ENCODE measurements at regions not wholly inside any gene's neighbourhood (a gene's known extent, or its start where the extent isn't known, plus 50 kb on each side); places are given as distances from the start of the nearest gene placed in this dataset.

- peaks cover 8% of the 10 kb centered on the region for H3K9me3 Mint-ChIP-seq
- peaks cover 32% of the 10 kb centered on the region for H3K27me3 Mint-ChIP-seq
- ATAC-seq, result no peak
- H3K36me3 Mint-ChIP-seq, result no peaks in the 10 kb centered on the region
- H3K27ac Mint-ChIP-seq, result no peak overlapping the region
- H3K4me3 Mint-ChIP-seq, result no peak overlapping the region
- no peaks in the 10 kb centered on the region for H3K4me1 Mint-ChIP-seq
Observed at GRCh38 chr2:240326886-240327285, 108.6 kb upstream of the GPC1 start.

GRCh38 chr2:240327566-240327965 lies 107.9 kb upstream of the GPC1 start:
- Mint-ChIP-seq H3K9me3 (peaks cover 14% of the 10 kb centered on the region), H3K4me1 (no peaks in the 10 kb centered on the region), H3K27ac (no peak overlapping the region), H3K27me3 (peaks cover 32% of the 10 kb centered on the region), H3K4me3 (no peak overlapping the region), H3K36me3 (no peaks in the 10 kb centered on the region)
- ATAC-seq, result no peak

GRCh38 chr2:240328526-240328925 lies 106.9 kb upstream of the GPC1 start:
- no peak for ATAC-seq
- H3K4me1 Mint-ChIP-seq, result no peaks in the 10 kb centered on the region
- H3K36me3 Mint-ChIP-seq, result no peaks in the 10 kb centered on the region
- no peak overlapping the region for H3K27ac Mint-ChIP-seq
- H3K9me3 Mint-ChIP-seq, result peaks cover 18% of the 10 kb centered on the region
- peaks cover 32% of the 10 kb centered on the region for H3K27me3 Mint-ChIP-seq
- no peak overlapping the region for H3K4me3 Mint-ChIP-seq

- Mint-ChIP-seq H3K4me1 (no peaks in the 10 kb centered on the region), H3K9me3 (peaks cover 18% of the 10 kb centered on the region), H3K36me3 (no peaks in the 10 kb centered on the region), H3K27me3 (peaks cover 32% of the 10 kb centered on the region), H3K27ac (no peak overlapping the region), H3K4me3 (no peak overlapping the region)
- no peak for ATAC-seq
Observed at GRCh38 chr2:240329116-240329665, 106.3 kb upstream of the GPC1 start.

GRCh38 chr2:240329778-240330177 lies 105.7 kb upstream of the GPC1 start:
- Mint-ChIP-seq H3K4me3 (no peak overlapping the region), H3K9me3 (peaks cover 18% of the 10 kb centered on the region), H3K27ac (no peak overlapping the region), H3K4me1 (no peaks in the 10 kb centered on the region), H3K27me3 (peaks cover 27% of the 10 kb centered on the region), H3K36me3 (no peaks in the 10 kb centered on the region)
- no peak for ATAC-seq

GRCh38 chr2:240333985-240334384 lies 101.5 kb upstream of the GPC1 start:
- Mint-ChIP-seq H3K27ac (no peak overlapping the region), H3K4me3 (no peak overlapping the region), H3K4me1 (no peaks in the 10 kb centered on the region), H3K27me3 (peaks cover 33% of the 10 kb centered on the region), H3K36me3 (no peaks in the 10 kb centered on the region), H3K9me3 (peaks cover 18% of the 10 kb centered on the region)
- no peak for ATAC-seq

- peaks cover 18% of the 10 kb centered on the region for H3K9me3 Mint-ChIP-seq
- H3K27me3 Mint-ChIP-seq, result peaks cover 32% of the 10 kb centered on the region
- no peak overlapping the region for H3K4me3 Mint-ChIP-seq
- no peaks in the 10 kb centered on the region for H3K36me3 Mint-ChIP-seq
- H3K27ac Mint-ChIP-seq, result no peak overlapping the region
- no peak for ATAC-seq
- H3K4me1 Mint-ChIP-seq, result no peaks in the 10 kb centered on the region
Observed at GRCh38 chr2:240335061-240335460, 100.4 kb upstream of the GPC1 start.

GRCh38 chr2:240336820-240337427 lies 98.5 kb upstream of the GPC1 start:
- Mint-ChIP-seq H3K4me1 (no peaks in the 10 kb centered on the region), H3K36me3 (no peaks in the 10 kb centered on the region), H3K4me3 (no peak overlapping the region), H3K27me3 (peaks cover 42% of the 10 kb centered on the region), H3K27ac (no peak overlapping the region), H3K9me3 (peaks cover 10% of the 10 kb centered on the region)
- peak; percentile 60 for ATAC-seq

- Mint-ChIP-seq H3K36me3 (no peaks in the 10 kb centered on the region), H3K27me3 (peaks cover 42% of the 10 kb centered on the region)
- ATAC-seq, result no peak
Observed at GRCh38 chr2:240338274-240338673, 97.2 kb upstream of the GPC1 start.

GRCh38 chr2:240339411-240340360 lies 95.8 kb upstream of the GPC1 start:
- H3K27me3 Mint-ChIP-seq, result peaks cover 42% of the 10 kb centered on the region
- H3K9me3 Mint-ChIP-seq, result no peaks in the 10 kb centered on the region
- no peaks in the 10 kb centered on the region for H3K36me3 Mint-ChIP-seq
- no peaks in the 10 kb centered on the region for H3K4me1 Mint-ChIP-seq
- H3K27ac Mint-ChIP-seq, result no peak overlapping the region
- no peak for ATAC-seq
- no peak overlapping the region for H3K4me3 Mint-ChIP-seq

More at GRCh38 chr2:240338274-240338673, 97.2 kb upstream of the GPC1 start:
- Mint-ChIP-seq H3K4me1 (no peaks in the 10 kb centered on the region), H3K9me3 (no peaks in the 10 kb centered on the region), H3K4me3 (no peak overlapping the region), H3K27ac (no peak overlapping the region)

GRCh38 chr2:240340361-240340761 lies 95.1 kb upstream of the GPC1 start:
- Mint-ChIP-seq H3K27me3 (peaks cover 42% of the 10 kb centered on the region), H3K27ac (no peak overlapping the region), H3K9me3 (no peaks in the 10 kb centered on the region), H3K4me1 (no peaks in the 10 kb centered on the region), H3K36me3 (no peaks in the 10 kb centered on the region), H3K4me3 (no peak overlapping the region)
- no peak for ATAC-seq

- Mint-ChIP-seq H3K9me3 (no peaks in the 10 kb centered on the region), H3K4me1 (no peaks in the 10 kb centered on the region), H3K36me3 (no peaks in the 10 kb centered on the region), H3K27me3 (peaks cover 42% of the 10 kb centered on the region), H3K4me3 (no peak overlapping the region), H3K27ac (no peak overlapping the region)
- no peak for ATAC-seq
Observed at GRCh38 chr2:240341064-240341463, 94.4 kb upstream of the GPC1 start.

- Mint-ChIP-seq H3K4me3 (no peak overlapping the region), H3K4me1 (no peaks in the 10 kb centered on the region), H3K27ac (no peak overlapping the region), H3K27me3 (peaks cover 26% of the 10 kb centered on the region), H3K9me3 (no peaks in the 10 kb centered on the region), H3K36me3 (no peaks in the 10 kb centered on the region)
- no peak for ATAC-seq
Observed at GRCh38 chr2:240343548-240343947, 91.9 kb upstream of the GPC1 start.

- Mint-ChIP-seq H3K36me3 (no peaks in the 10 kb centered on the region), H3K27ac (no peak overlapping the region), H3K4me1 (no peaks in the 10 kb centered on the region), H3K27me3 (peaks cover 23% of the 10 kb centered on the region), H3K9me3 (no peaks in the 10 kb centered on the region), H3K4me3 (no peak overlapping the region)
- ATAC-seq, result no peak
Observed at GRCh38 chr2:240344904-240345303, 90.6 kb upstream of the GPC1 start.

GRCh38 chr2:240346015-240346752 lies 89.3 kb upstream of the GPC1 start:
- no peaks in the 10 kb centered on the region for H3K9me3 Mint-ChIP-seq

More at GRCh38 chr2:240346015-240346752, 89.3 kb upstream of the GPC1 start:
- H3K27ac Mint-ChIP-seq, result no peak overlapping the region
- no peaks in the 10 kb centered on the region for H3K36me3 Mint-ChIP-seq
- H3K4me1 Mint-ChIP-seq, result no peaks in the 10 kb centered on the region
- no peak for ATAC-seq
- peaks cover 27% of the 10 kb centered on the region for H3K27me3 Mint-ChIP-seq
- no peak overlapping the region for H3K4me3 Mint-ChIP-seq

Measured in stimulated activated memory B cell treated with anti-CD40 and anti-IgM and Interleukin-4, amounts not matched to agents 10 μg/mL and 1 μg/mL and 100 μg/mL, for 72 hours (primary cell).